Tibial nerve (tissue), 4 donors: ENCODE measurements at regions not wholly inside any gene's neighbourhood (a gene's known extent, or its start where the extent isn't known, plus 50 kb on each side); places are given as distances from the start of the nearest gene placed in this dataset.

ENCODE experiments used
- CTCF ChIP-seq, 5 experiments: fragments of 200-600 bp in 3 of 5; fragments of 450-650 bp in 2 of 5; sonication (generic) in 3 of 5; IDR thresholded peaks; one replicate each; pipeline ENCODE4 v1.5.1; 2016 to 2019; ENCODE audit warnings: antibody characterized with exemption in 5 of 5, mild to moderate bottlenecking in 3 of 5, moderate library complexity in 2 of 5
- EP300 ChIP-seq, 2 donors: sonication (generic); formaldehyde crosslinking; IDR thresholded peaks; one replicate each; pipeline ENCODE4 v1.6.1; 2017; ENCODE audit warnings: antibody characterized with exemption in 2 of 2, mild to moderate bottlenecking in 1 of 2
- POLR2A ChIP-seq, 2 donors: fragments of 450-650 bp; IDR thresholded peaks; one replicate each; pipeline ENCODE4 v1.6.1; 2017; ENCODE audit warnings: antibody characterized with exemption in 2 of 2, mild to moderate bottlenecking in 2 of 2, moderate library complexity in 2 of 2

- TF ChIP-seq CTCF (IDR thresholded peaks at IDR 0.05) (no peak), POLR2A (IDR thresholded peaks at IDR 0.05) (no peak), EP300 (IDR thresholded peaks at IDR 0.05) (no peak)
These were observed 294.6 kb upstream of the POU3F2 start for GRCh38 chr6:98539741-98540140.
